ENCODE measurements at regions not wholly inside any gene's neighbourhood (a gene's known extent, or its start where the extent isn't known, plus 50 kb on each side); places are given as distances from the start of the nearest gene placed in this dataset.

GRCh38 chr11:42397483-42397882, 914.3 kb upstream of the API5 start:
- TF ChIP-seq CTCF (IDR thresholded peaks at IDR 0.05; ENCODE audit: insufficient read depth, low read depth, low read length) (no peak), EZH2 (IDR thresholded peaks at IDR 0.05; ENCODE audit: insufficient read depth, low read length) (no peak)
